Karpas-422 (cell line): ENCODE measurements at regions not wholly inside any gene's neighbourhood (a gene's known extent, or its start where the extent isn't known, plus 50 kb on each side); places are given as distances from the start of the nearest gene placed in this dataset.
"Not testable (repeated sequence)": the region's sequence is repeated elsewhere in the genome, so short reads cannot be mapped to it uniquely, and the experiment has no call there.

Experiments
- DNase-seq: peaks from one replicate; pipeline ENCODE4 v3.0.0-alpha.2; 2015
- H2AFZ ChIP-seq: fragments of 200-600 bp; sonication (generic); 2 replicates; pipeline ENCODE4 v1.6.1; 2014; ENCODE audit warnings: antibody characterized with exemption, low read length, mixed read lengths
- H3K27ac ChIP-seq: fragments of 200-600 bp; sonication (generic); 2 replicates; pipeline ENCODE4 v1.5.1; 2014; ENCODE audit warnings: mild to moderate bottlenecking, low read length, moderate library complexity
- H3K27me3 ChIP-seq: fragments of 200-600 bp; sonication (generic); 2 replicates; pipeline ENCODE4 v1.6.1; 2014; ENCODE audit warnings: low read length, mixed read lengths
- H3K36me3 ChIP-seq: fragments of 200-600 bp; sonication (generic); 2 replicates; pipeline ENCODE4 v1.6.1; 2014; ENCODE audit warnings: low read length, mixed read lengths; ENCODE audit not compliant: insufficient read depth
- H3K4me1 ChIP-seq: fragments of 200-600 bp; sonication (generic); 2 replicates; pipeline ENCODE4 v1.6.1; 2014; ENCODE audit warnings: mild to moderate bottlenecking, low read length, mixed read lengths
- H3K4me2 ChIP-seq: fragments of 200-600 bp; sonication (generic); 2 replicates; pipeline ENCODE4 v1.6.1; 2014; ENCODE audit warnings: low read length, low read depth, mild to moderate bottlenecking; ENCODE audit not compliant: poor library complexity, severe bottlenecking
- H3K4me3 ChIP-seq: fragments of 200-600 bp; sonication (generic); 2 replicates; pipeline ENCODE4 v1.5.1; 2014; ENCODE audit warnings: mild to moderate bottlenecking, antibody characterized with exemption, low read length, mixed read lengths
- H3K79me2 ChIP-seq: fragments of 200-600 bp; sonication (generic); 2 replicates; pipeline ENCODE4 v1.6.1; 2014; ENCODE audit warnings: mild to moderate bottlenecking, low read length, mixed read lengths
- H3K9ac ChIP-seq: fragments of 200-600 bp; sonication (generic); 2 replicates; pipeline ENCODE4 v1.6.0; 2014; ENCODE audit warnings: low read length
- H3K9me2 ChIP-seq: fragments of 200-600 bp; sonication (generic), shearing (Covaris generic); replicated peaks from 2 replicates; pipeline ENCODE4 v1.6.0; 2014; ENCODE audit warnings: mild to moderate bottlenecking, low read length, moderate library complexity; ENCODE audit not compliant: insufficient read depth
- H3K9me3 ChIP-seq: fragments of 300-700, 200-600 bp; sonication (generic); 2 replicates; pipeline ENCODE4 v1.6.1; 2014; ENCODE audit warnings: low read length, mixed read lengths
- H4K20me1 ChIP-seq: fragments of 200-600 bp; sonication (generic); 2 replicates; pipeline ENCODE4 v1.6.1; 2014; ENCODE audit warnings: mild to moderate bottlenecking, antibody characterized with exemption, low read length, low read depth; ENCODE audit not compliant: insufficient read depth

GRCh38 chr12:107207931-107208525 lies 114.7 kb upstream of the CRY1 start:
- Histone ChIP-seq H3K27ac (no peak overlapping the region), H3K36me3 (no peaks in the 10 kb centered on the region), H3K9me2 (no peaks in the 10 kb centered on the region), H3K4me3 (no peak overlapping the region), H3K4me1 (no peaks in the 10 kb centered on the region), H3K9me3 (no peaks in the 10 kb centered on the region), H3K4me2 (no peak overlapping the region), H3K9ac (no peak overlapping the region), H3K79me2 (no peaks in the 10 kb centered on the region), H4K20me1 (no peaks in the 10 kb centered on the region), H2AFZ (no peak overlapping the region), H3K27me3 (no peaks in the 10 kb centered on the region)
- DNase-seq: no peak

DNA sequence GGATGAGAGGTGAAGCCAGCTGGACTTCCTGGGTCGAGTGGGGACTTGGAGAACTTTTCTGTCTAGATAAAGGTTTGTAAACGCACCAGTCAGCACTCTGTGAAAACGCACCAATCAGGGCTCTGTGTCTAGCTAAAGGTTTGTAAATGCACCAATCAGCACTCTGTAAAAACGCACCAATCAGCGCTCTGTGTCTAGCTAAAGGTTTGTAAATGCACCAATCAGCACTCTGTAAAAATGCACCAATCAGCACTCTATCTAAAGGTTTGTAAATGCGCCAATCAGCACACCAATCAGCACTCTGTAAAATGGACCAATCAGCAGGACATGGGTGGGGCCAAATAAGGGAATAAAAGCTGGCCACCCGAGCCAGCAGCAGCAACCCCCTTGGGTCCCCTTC lies 116.4 kb upstream of the CRY1 start:
- H3K9ac ChIP-seq, H2AFZ ChIP-seq, H3K4me1 ChIP-seq: not testable (repeated sequence)

GRCh38 chr12:107214373-107214773 lies 121.0 kb upstream of the CRY1 start:
- not testable (repeated sequence) for H3K4me2 ChIP-seq, DNase-seq, H3K79me2 ChIP-seq, H3K4me1 ChIP-seq, H3K9ac ChIP-seq, H3K27me3 ChIP-seq, H3K9me2 ChIP-seq, H3K36me3 ChIP-seq, H3K4me3 ChIP-seq, H4K20me1 ChIP-seq, H2AFZ ChIP-seq, H3K9me3 ChIP-seq, H3K27ac ChIP-seq

More for the DNA sequence above, 116.4 kb upstream of the CRY1 start:
- H3K27ac ChIP-seq, H3K79me2 ChIP-seq, DNase-seq, H3K9me3 ChIP-seq, H3K27me3 ChIP-seq, H3K36me3 ChIP-seq, H3K4me2 ChIP-seq, H4K20me1 ChIP-seq, H3K4me3 ChIP-seq, H3K9me2 ChIP-seq: not testable (repeated sequence)

- H2AFZ ChIP-seq, H3K9ac ChIP-seq, H3K27me3 ChIP-seq, H3K4me3 ChIP-seq, H3K4me1 ChIP-seq, H3K36me3 ChIP-seq, DNase-seq, H3K4me2 ChIP-seq, H3K9me3 ChIP-seq, H3K27ac ChIP-seq, H4K20me1 ChIP-seq, H3K79me2 ChIP-seq, H3K9me2 ChIP-seq: not testable (repeated sequence)
These were observed 123.1 kb upstream of the CRY1 start for GRCh38 chr12:107216411-107216810.

- Histone ChIP-seq H3K27ac (no peak overlapping the region), H3K36me3 (no peaks in the 10 kb centered on the region), H3K4me1 (no peaks in the 10 kb centered on the region), H3K9me3 (no peaks in the 10 kb centered on the region), H3K9me2 (no peaks in the 10 kb centered on the region), H3K27me3 (0 out of 2 replicates have a peak, but pooled peaks cover 2% of the 10 kb centered on the region), H3K4me3 (no peak overlapping the region), H3K79me2 (no peaks in the 10 kb centered on the region), H4K20me1 (no peaks in the 10 kb centered on the region), H3K9ac (no peak overlapping the region), H2AFZ (no peak overlapping the region), H3K4me2 (no peak overlapping the region)
- DNase-seq: no peak
These were observed 126.0 kb upstream of the CRY1 start for GRCh38 chr12:107219301-107219700.

GRCh38 chr12:107221913-107222312 lies 128.6 kb upstream of the CRY1 start:
- no peaks in the 10 kb centered on the region for H3K36me3 ChIP-seq
- H3K27ac ChIP-seq: no peak overlapping the region
- no peak overlapping the region for H2AFZ ChIP-seq
- no peak overlapping the region for H3K4me3 ChIP-seq
- no peaks in the 10 kb centered on the region for H4K20me1 ChIP-seq
- no peak for DNase-seq
- no peaks in the 10 kb centered on the region for H3K9me2 ChIP-seq
- H3K4me1 ChIP-seq: no peaks in the 10 kb centered on the region
- no peak overlapping the region for H3K9ac ChIP-seq
- H3K27me3 ChIP-seq: 0 out of 2 replicates have a peak, but pooled peaks cover 2% of the 10 kb centered on the region
- H3K9me3 ChIP-seq: no peaks in the 10 kb centered on the region
- H3K79me2 ChIP-seq: no peaks in the 10 kb centered on the region
- no peak overlapping the region for H3K4me2 ChIP-seq

DNA sequence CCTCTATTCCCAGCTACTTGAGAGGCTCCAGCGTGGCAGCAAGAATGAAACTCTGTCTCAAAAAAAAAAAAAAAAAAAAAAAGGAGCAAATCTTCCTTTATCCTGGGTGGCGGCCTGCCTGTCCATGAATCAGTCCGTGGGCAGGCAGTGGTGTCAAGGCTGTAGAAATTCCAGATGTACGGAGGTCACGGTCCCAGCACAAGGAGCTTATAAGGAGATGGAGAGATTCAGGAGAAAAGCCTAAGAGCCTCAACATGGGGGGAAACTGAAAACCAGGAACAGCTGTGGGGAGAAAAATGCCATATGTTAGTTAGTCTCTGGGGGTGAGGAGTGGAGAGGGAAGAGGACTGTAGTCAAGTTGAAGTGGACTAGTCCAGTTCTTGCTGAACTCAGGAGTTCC lies 130.5 kb upstream of the CRY1 start:
- H3K9ac ChIP-seq: no peak overlapping the region
- H3K9me2 ChIP-seq: no peaks in the 10 kb centered on the region
- H3K27ac ChIP-seq: no peak overlapping the region
- H3K36me3 ChIP-seq: no peaks in the 10 kb centered on the region
- H3K4me1 ChIP-seq: no peaks in the 10 kb centered on the region
- no peak overlapping the region for H3K4me3 ChIP-seq
- no peaks in the 10 kb centered on the region for H3K9me3 ChIP-seq
- no peak overlapping the region for H2AFZ ChIP-seq
- H3K27me3 ChIP-seq: 0 out of 2 replicates have a peak, but pooled peaks cover 2% of the 10 kb centered on the region
- DNase-seq: no peak
- H3K4me2 ChIP-seq: no peak overlapping the region
- H4K20me1 ChIP-seq: no peaks in the 10 kb centered on the region
- H3K79me2 ChIP-seq: no peaks in the 10 kb centered on the region

GRCh38 chr12:107225635-107226034 lies 132.3 kb upstream of the CRY1 start:
- Histone ChIP-seq H3K9me2 (no peaks in the 10 kb centered on the region), H3K4me2 (no peak overlapping the region), H3K27ac (no peak overlapping the region), H3K9ac (no peak overlapping the region), H4K20me1 (no peaks in the 10 kb centered on the region), H3K79me2 (no peaks in the 10 kb centered on the region), H2AFZ (no peak overlapping the region), H3K4me3 (no peak overlapping the region), H3K4me1 (no peaks in the 10 kb centered on the region), H3K36me3 (no peaks in the 10 kb centered on the region), H3K9me3 (no peaks in the 10 kb centered on the region), H3K27me3 (no peaks in the 10 kb centered on the region)
- no peak for DNase-seq

DNA sequence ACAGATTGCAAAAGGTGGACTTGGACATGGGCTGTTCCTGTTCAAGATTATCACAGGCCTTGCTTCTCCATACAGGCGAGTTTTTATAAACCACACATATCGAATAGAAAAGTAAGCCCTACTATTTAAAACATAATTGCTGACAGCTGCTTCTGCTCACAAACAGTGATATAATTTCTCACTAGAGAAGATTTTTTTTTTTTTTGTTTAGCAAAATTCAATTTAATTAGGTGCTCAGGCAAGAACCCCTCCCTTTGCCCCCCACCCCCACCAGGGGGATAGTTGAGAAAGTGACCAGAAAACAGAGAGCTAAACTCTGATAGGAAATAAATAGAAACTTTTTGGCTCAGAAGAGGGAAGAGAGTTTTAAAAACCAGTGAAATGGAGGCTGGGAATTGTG lies 132.8 kb upstream of the CRY1 start:
- Histone ChIP-seq H3K4me3 (no peak overlapping the region), H3K27ac (no peak overlapping the region), H3K9ac (no peak overlapping the region), H3K27me3 (no peaks in the 10 kb centered on the region), H3K9me2 (no peaks in the 10 kb centered on the region), H3K79me2 (no peaks in the 10 kb centered on the region), H2AFZ (no peak overlapping the region), H3K9me3 (no peaks in the 10 kb centered on the region), H3K4me2 (no peak overlapping the region), H3K4me1 (no peaks in the 10 kb centered on the region), H3K36me3 (no peaks in the 10 kb centered on the region), H4K20me1 (no peaks in the 10 kb centered on the region)
- DNase-seq: no peak
